SK-N-SH treated with all-trans-retinoic acid at 6 μM for 48 hours (cell line): ENCODE measurements at regions not wholly inside any gene's neighbourhood (a gene's known extent, or its start where the extent isn't known, plus 50 kb on each side); places are given as distances from the start of the nearest gene placed in this dataset.

Experiments used
- BACH2 ChIP-seq: fragments of 250-450 bp; sonication (Bioruptor Pico); IDR thresholded peaks from 2 replicates; pipeline ENCODE4 v1.9.0; 2021; ENCODE audit warnings: mild to moderate bottlenecking, borderline replicate concordance
- GLIS3 ChIP-seq: fragments of 250-450 bp; sonication (Bioruptor Pico); IDR thresholded peaks from 2 replicates; pipeline ENCODE4 v1.5.0; 2020; ENCODE audit warnings: mild to moderate bottlenecking, moderate library complexity
- OSR1 ChIP-seq: fragments of 250-450 bp; sonication (Bioruptor Pico); IDR thresholded peaks from 2 replicates; pipeline ENCODE4 v1.8.0; 2022; ENCODE audit warnings: moderate library complexity, mild to moderate bottlenecking, inconsistent platforms
- PPARA ChIP-seq: fragments of 250-450 bp; sonication (Bioruptor Pico); IDR thresholded peaks from 2 replicates; pipeline ENCODE4 v1.5.0; 2020; ENCODE audit warnings: mild to moderate bottlenecking, borderline replicate concordance
- TCF4 ChIP-seq: fragments of 250-450 bp; sonication (Bioruptor Pico); IDR thresholded peaks from 2 replicates; pipeline ENCODE4 v1.8.0; 2021; ENCODE audit warnings: mild to moderate bottlenecking, moderate library complexity, borderline replicate concordance
- ZC3H10 ChIP-seq: fragments of 250-450 bp; sonication (Bioruptor Pico); IDR thresholded peaks from 2 replicates; pipeline ENCODE4 v1.5.1; 2021; ENCODE audit warnings: mild to moderate bottlenecking, moderate library complexity
- ZFP3 ChIP-seq: fragments of 250-450 bp; sonication (Bioruptor Pico); IDR thresholded peaks from 2 replicates; pipeline ENCODE4 v1.5.0; 2020; ENCODE audit warnings: mild to moderate bottlenecking, moderate library complexity
- ZNF565 ChIP-seq: fragments of 450-650 bp; formaldehyde crosslinking; conservative IDR thresholded peaks from 2 replicates; pipeline ENCODE4 v1.5.0; 2020; ENCODE audit warnings: low read depth, mild to moderate bottlenecking, moderate library complexity
- ZNF70 ChIP-seq: fragments of 450-650 bp; formaldehyde crosslinking; IDR thresholded peaks from 2 replicates; pipeline ENCODE4 v1.5.0; 2020; ENCODE audit warnings: mild to moderate bottlenecking, moderate library complexity
- TF ChIP-seq, protein P1 (sequence below): fragments of 250-450 bp; sonication (Bioruptor Pico); IDR thresholded peaks from 2 replicates; pipeline ENCODE4 v1.5.1; 2020; ENCODE audit warnings: low read depth, mild to moderate bottlenecking, moderate library complexity
- TF ChIP-seq, protein P2 (sequence below): fragments of 250-450 bp; sonication (Bioruptor Pico); IDR thresholded peaks from 2 replicates; pipeline ENCODE4 v1.8.0; 2020; ENCODE audit warnings: mild to moderate bottlenecking, moderate library complexity, borderline replicate concordance

DNA sequence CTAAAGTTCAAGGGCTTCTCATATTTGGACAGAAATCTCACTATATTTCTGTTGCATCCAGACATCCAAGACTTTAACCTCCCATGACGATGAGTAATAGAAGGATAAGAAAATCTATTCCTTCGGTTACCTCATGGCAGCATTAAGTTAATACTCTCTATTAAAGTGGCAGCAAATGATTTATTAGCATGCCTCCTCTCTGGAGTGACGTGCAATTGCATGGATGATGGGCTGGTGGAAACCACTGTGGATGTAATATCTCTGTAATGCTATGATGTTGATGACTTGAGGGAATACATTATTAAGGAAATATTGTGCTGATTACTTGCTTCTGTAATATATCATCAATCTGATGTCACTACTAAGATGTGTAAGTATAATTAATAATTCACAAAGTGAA lies 336.8 kb downstream of the DSEL start:
- no peak for TF ChIP-seq PPARA
- TF ChIP-seq TCF4 (CRISPR knock-in tag): no peak
- TF ChIP-seq, protein P1, sequence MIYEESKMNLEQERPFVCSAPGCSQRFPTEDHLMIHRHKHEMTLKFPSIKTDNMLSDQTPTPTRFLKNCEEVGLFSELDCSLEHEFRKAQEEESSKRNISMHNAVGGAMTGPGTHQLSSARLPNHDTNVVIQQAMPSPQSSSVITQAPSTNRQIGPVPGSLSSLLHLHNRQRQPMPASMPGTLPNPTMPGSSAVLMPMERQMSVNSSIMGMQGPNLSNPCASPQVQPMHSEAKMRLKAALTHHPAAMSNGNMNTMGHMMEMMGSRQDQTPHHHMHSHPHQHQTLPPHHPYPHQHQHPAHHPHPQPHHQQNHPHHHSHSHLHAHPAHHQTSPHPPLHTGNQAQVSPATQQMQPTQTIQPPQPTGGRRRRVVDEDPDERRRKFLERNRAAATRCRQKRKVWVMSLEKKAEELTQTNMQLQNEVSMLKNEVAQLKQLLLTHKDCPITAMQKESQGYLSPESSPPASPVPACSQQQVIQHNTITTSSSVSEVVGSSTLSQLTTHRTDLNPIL (CRISPR knock-in tag): no peak
- no peak for TF ChIP-seq BACH2 (CRISPR knock-in tag)
- no peak for TF ChIP-seq ZC3H10 (CRISPR knock-in tag)
- TF ChIP-seq ZFP3 (CRISPR knock-in tag): no peak
- no peak for TF ChIP-seq OSR1 (CRISPR knock-in tag)
- TF ChIP-seq ZNF565 (CRISPR knock-in tag): no peak
- TF ChIP-seq, protein P2, sequence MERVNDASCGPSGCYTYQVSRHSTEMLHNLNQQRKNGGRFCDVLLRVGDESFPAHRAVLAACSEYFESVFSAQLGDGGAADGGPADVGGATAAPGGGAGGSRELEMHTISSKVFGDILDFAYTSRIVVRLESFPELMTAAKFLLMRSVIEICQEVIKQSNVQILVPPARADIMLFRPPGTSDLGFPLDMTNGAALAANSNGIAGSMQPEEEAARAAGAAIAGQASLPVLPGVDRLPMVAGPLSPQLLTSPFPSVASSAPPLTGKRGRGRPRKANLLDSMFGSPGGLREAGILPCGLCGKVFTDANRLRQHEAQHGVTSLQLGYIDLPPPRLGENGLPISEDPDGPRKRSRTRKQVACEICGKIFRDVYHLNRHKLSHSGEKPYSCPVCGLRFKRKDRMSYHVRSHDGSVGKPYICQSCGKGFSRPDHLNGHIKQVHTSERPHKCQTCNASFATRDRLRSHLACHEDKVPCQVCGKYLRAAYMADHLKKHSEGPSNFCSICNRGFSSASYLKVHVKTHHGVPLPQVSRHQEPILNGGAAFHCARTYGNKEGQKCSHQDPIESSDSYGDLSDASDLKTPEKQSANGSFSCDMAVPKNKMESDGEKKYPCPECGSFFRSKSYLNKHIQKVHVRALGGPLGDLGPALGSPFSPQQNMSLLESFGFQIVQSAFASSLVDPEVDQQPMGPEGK: no peak
- TF ChIP-seq ZNF70 (CRISPR knock-in tag): no peak
- no peak for TF ChIP-seq GLIS3
